Lung (tissue), 11 donors: ENCODE measurements at regions not wholly inside any gene's neighbourhood (a gene's known extent, or its start where the extent isn't known, plus 50 kb on each side); places are given as distances from the start of the nearest gene placed in this dataset.

Experiments
- ATAC-seq: fragments of 200-7000 bp; cut with Tn5 transposase; one replicate; pipeline ENCODE4 v1.9.1; 2020; ENCODE audit warnings: moderate number of reproducible peaks; ENCODE audit not compliant: insufficient read depth, low FRiP score
- DNase-seq, 3 donors: peaks; one replicate each; pipeline ENCODE4 v3.0.0-alpha.2; 2013 to 2017
- H3K27ac ChIP-seq, 2 donors: one replicate each; pipeline ENCODE4 v1.5.1; 2013; ENCODE audit warnings: mild to moderate bottlenecking in 2 of 2, moderate library complexity in 2 of 2, control low read depth in 1 of 2, inconsistent platforms in 1 of 2, low read depth in 1 of 2, low read length in 1 of 2
- H3K27me3 ChIP-seq, 3 donors: one replicate each; pipeline ENCODE4 v1.5.1; 2013; ENCODE audit warnings: low read length in 2 of 3; ENCODE audit not compliant: control insufficient read depth in 3 of 3, insufficient read depth in 3 of 3
- H3K36me3 ChIP-seq, 4 donors: one replicate each; pipeline ENCODE4 v1.5.1; 2013; ENCODE audit warnings: low read length in 4 of 4, mild to moderate bottlenecking in 1 of 4, moderate library complexity in 1 of 4; ENCODE audit not compliant: control insufficient read depth in 4 of 4, insufficient read depth in 4 of 4
- H3K4me1 ChIP-seq, 5 donors: one replicate each; pipeline ENCODE4 v1.5.1; 2013; ENCODE audit warnings: low read length in 5 of 5, mild to moderate bottlenecking in 2 of 5, moderate library complexity in 1 of 5; ENCODE audit not compliant: control insufficient read depth in 5 of 5, insufficient read depth in 5 of 5
- H3K4me3 ChIP-seq: one replicate; pipeline ENCODE4 v1.5.1; 2013; ENCODE audit warnings: mild to moderate bottlenecking, control low read depth, moderate library complexity
- H3K9ac ChIP-seq, 2 donors: one replicate each; pipeline ENCODE4 v1.5.1; 2013; ENCODE audit warnings: low read length in 2 of 2, control low read depth in 1 of 2; ENCODE audit not compliant: insufficient read depth in 1 of 2
- H3K9me3 ChIP-seq, 4 donors: one replicate each; pipeline ENCODE4 v1.5.1; 2013; ENCODE audit warnings: low read length in 3 of 4, mild to moderate bottlenecking in 1 of 4, moderate library complexity in 1 of 4; ENCODE audit not compliant: control insufficient read depth in 4 of 4, insufficient read depth in 3 of 4
- CTCF ChIP-seq: IDR thresholded peaks from 2 replicates; pipeline ENCODE4 v1.5.1; 2012; ENCODE audit warnings: mild to moderate bottlenecking; ENCODE audit errors: control extremely low read depth, extremely low read depth
- WGBS, 2 donors: extraction: QIAGEN DNeasy Blood & Tissue Kit; methylation state at CpG; one replicate each; pipeline ENCODE4 v1.1.7; 2013; 5-methylcytosine and 5-hydroxymethylcytosine counted together
- donor health status: control.
- donor health status: control.
- donor health status: Bipolar disorder and iron deficiency.
- donor health status: healthy.
- donor health status: DM: yes; HTN: yes; CAD: no.

- peaks cover 0 to 5% (median 0%) of the 10 kb centered on the region in 4 donors for H3K9me3 ChIP-seq
- DNase-seq = peak; percentile 71 to 87 (median 72)
- ATAC-seq = peak; percentile 19
Observed at GRCh38 chr18:78496079-78496478, 483.5 kb upstream of the SALL3 start.

GRCh38 chr18:78497641-78498040, 482.0 kb upstream of the SALL3 start:
- Histone ChIP-seq H3K9me3 (peaks cover 0 to 5% (median 0%) of the 10 kb centered on the region in 4 donors), H3K9ac (no peak overlapping the region), H3K27me3 (no peaks in the 10 kb centered on the region), H3K4me1 (peaks cover 0 to 20% (median 4%) of the 10 kb centered on the region in 5 donors), H3K36me3 (no peaks in the 10 kb centered on the region), H3K4me3 (no peak overlapping the region), H3K27ac (no peak overlapping the region)
- ATAC-seq (no peak), DNase-seq (no peak)
- no peak for TF ChIP-seq CTCF
- WGBS, 2 donors = 73 to 87% methylated on average over 13 of the region's 13 CpGs

More at GRCh38 chr18:78496079-78496478, 483.5 kb upstream of the SALL3 start:
- Histone ChIP-seq H3K36me3 (no peaks in the 10 kb centered on the region), H3K4me3 (no peak overlapping the region), H3K27ac (no peak overlapping the region), H3K9ac (no peak overlapping the region), H3K4me1 (peaks cover 0 to 20% (median 4%) of the 10 kb centered on the region in 5 donors), H3K27me3 (no peaks in the 10 kb centered on the region)
- WGBS, 2 donors = 68 to 80% methylated on average over 16 of the region's 16 CpGs
- TF ChIP-seq CTCF = no peak

- no peaks in the 10 kb centered on the region for H3K36me3 ChIP-seq
- 91 to 92% methylated on average over 15 of the region's 15 CpGs for WGBS, 2 donors
- no peak for TF ChIP-seq CTCF
- H3K4me1 ChIP-seq = peaks cover 0 to 20% (median under 1%) of the 10 kb centered on the region in 5 donors
- ATAC-seq (no peak), DNase-seq (no peak)
- H3K9ac ChIP-seq = no peak overlapping the region
- no peak overlapping the region for H3K27ac ChIP-seq
- H3K4me3 ChIP-seq = no peak overlapping the region
- H3K27me3 ChIP-seq = no peaks in the 10 kb centered on the region
- peaks cover 0 to 2% (median 0%) of the 10 kb centered on the region in 4 donors for H3K9me3 ChIP-seq
Observed at GRCh38 chr18:78499586-78499985, 480.0 kb upstream of the SALL3 start.

DNA sequence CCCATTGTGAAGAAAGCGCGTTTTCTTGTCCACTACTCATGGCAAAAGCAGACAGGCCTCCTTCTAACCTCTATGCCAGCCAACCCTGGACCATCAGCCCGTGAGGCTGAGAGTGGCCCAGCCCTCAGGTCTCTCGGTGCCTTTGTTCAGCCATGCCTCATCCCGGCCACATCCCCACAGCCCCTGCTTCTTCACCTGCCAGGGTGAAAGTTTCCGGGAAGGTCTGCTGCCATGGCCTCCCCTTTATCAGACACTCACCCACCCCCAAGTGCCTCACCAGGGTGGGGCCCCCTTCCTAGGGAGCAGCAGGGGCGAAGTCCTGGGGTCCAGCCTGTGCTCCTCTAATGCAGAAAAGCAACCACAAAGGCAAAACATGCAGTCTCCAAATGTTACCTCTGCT, 478.4 kb upstream of the SALL3 start:
- H3K27me3 ChIP-seq = no peaks in the 10 kb centered on the region
- WGBS, 2 donors = 88 to 95% methylated on average over 7 of the region's 7 CpGs

More for the DNA sequence above, 478.4 kb upstream of the SALL3 start:
- ATAC-seq = no peak
- Histone ChIP-seq H3K4me3 (no peak overlapping the region), H3K27ac (no peak overlapping the region), H3K9ac (no peak overlapping the region), H3K36me3 (no peaks in the 10 kb centered on the region), H3K4me1 (peaks cover 0 to 13% (median 0%) of the 10 kb centered on the region in 5 donors), H3K9me3 (peaks cover 0 to 2% (median 0%) of the 10 kb centered on the region in 4 donors)
- DNase-seq = no peak
- no peak for TF ChIP-seq CTCF
